ENCODE measurements at regions not wholly inside any gene's neighbourhood (a gene's known extent, or its start where the extent isn't known, plus 50 kb on each side); places are given as distances from the start of the nearest gene placed in this dataset.

GRCh38 chr9:27676827-27677226 lies 103.5 kb upstream of the C9orf72 start:
- no peak overlapping the region for H3K27ac ChIP-seq (ENCODE audit: low read depth, low read length)
- H2AFZ ChIP-seq (ENCODE audit: low read length), result no peak overlapping the region
- H3K79me2 ChIP-seq (ENCODE audit: control insufficient read depth in 1 of 2, insufficient read depth in 2 of 2, low read length in 2 of 2), result no peaks in the 10 kb centered on the region
- TF ChIP-seq FOSL1 (IDR thresholded peaks at IDR 0.05; ENCODE audit: insufficient read depth, low read depth, low read length), result no peak
- WGBS, 2 experiments (ENCODE audit: extremely low coverage in 1 of 2, insufficient coverage in 1 of 2, insufficient read length in 1 of 2, insufficient replicate concordance in 2 of 2, low coverage in 1 of 2, low lambda C conversion rate in 2 of 2, missing lambda C conversion rate in 1 of 2), result 90% methylated on average over 2 of the region's 2 CpGs; no CpG with 5 or more reads in 1 of the 2 experiments
- no peak for DNase-seq (ENCODE audit: low read depth in 1 of 2, low spot score in 2 of 2)
- H2BK120ac ChIP-seq (replicated peaks; ENCODE audit: low read depth, low read length), result no peak overlapping the region
- H4K8ac ChIP-seq (ENCODE audit: extremely low read depth, insufficient read depth, low read length), result no peak overlapping the region
- no peak overlapping the region for H2BK12ac ChIP-seq (ENCODE audit: low read depth, low read length)
- no peak overlapping the region for H2BK20ac ChIP-seq (ENCODE audit: low read length)
- H3K27me3 ChIP-seq (replicated peaks in 1 of 4; ENCODE audit: control insufficient read depth in 3 of 4, extremely low read depth in 1 of 4, insufficient read depth in 3 of 4, low read length in 3 of 4), result peaks cover 0 to 2% (median 0%) of the 10 kb centered on the region in 4 experiments; a peak in 2 of 7 replicates
- H3K56ac ChIP-seq (replicated peaks; ENCODE audit: insufficient read length, low read depth, low read length), result no peak overlapping the region
- H2AK5ac ChIP-seq (ENCODE audit: low read depth, low read length), result no peak overlapping the region
- H4K20me1 ChIP-seq (replicated peaks in 1 of 2; ENCODE audit: control insufficient read depth in 1 of 2, insufficient read depth in 2 of 2, low read length in 2 of 2), result no peaks in the 10 kb centered on the region
- H3K23ac ChIP-seq (ENCODE audit: insufficient read length), result no peak overlapping the region
- no peaks in the 10 kb centered on the region for H3K36me3 ChIP-seq (ENCODE audit: control insufficient read depth in 2 of 4, insufficient read depth in 4 of 4, low read length in 3 of 4)
- no peak overlapping the region for H3K18ac ChIP-seq (ENCODE audit: extremely low read depth, low read length)
- H3K9ac ChIP-seq (replicated peaks in 1 of 4; ENCODE audit: extremely low read depth in 1 of 4, low read depth in 3 of 4, low read length in 3 of 4), result no peak overlapping the region
- no peak overlapping the region for H3K4ac ChIP-seq (replicated peaks; ENCODE audit: insufficient read length, low read depth, low read length)
- POLR2A ChIA-PET (ENCODE audit: partially characterized antibody), result interaction anchor here (0.7 kb wide), 1 partner anchor 28 kb away, joined by 3 read pairs; no protein-coding TSS in a partner anchor
- H3K79me1 ChIP-seq (ENCODE audit: low read depth, low read length), result no peaks in the 10 kb centered on the region
- no peak overlapping the region for H3K4me3 ChIP-seq (ENCODE audit: extremely low read depth in 1 of 4, insufficient read depth in 2 of 4, low read depth in 3 of 4, low read length in 4 of 4)
- H3K4me2 ChIP-seq (ENCODE audit: insufficient read depth in 1 of 2, low read depth in 2 of 2, low read length in 2 of 2), result no peak overlapping the region
- FAIRE-seq, result no peak
- H2BK15ac ChIP-seq (ENCODE audit: low read length), result no peak overlapping the region
- H4K5ac ChIP-seq (ENCODE audit: insufficient read length, low read depth, low read length), result no peak overlapping the region
- no peaks in the 10 kb centered on the region for H3K23me2 ChIP-seq (ENCODE audit: low read depth, low read length)
- H3K14ac ChIP-seq (ENCODE audit: insufficient read length), result no peak overlapping the region
- H3K4me1 ChIP-seq (replicated peaks in 1 of 4; ENCODE audit: control insufficient read depth in 3 of 4, insufficient read depth in 4 of 4, low read length in 3 of 4), result peaks cover 0 to 6% (median 0%) of the 10 kb centered on the region in 4 experiments; a peak in 3 of 7 replicates
- no peaks in the 10 kb centered on the region for H3K9me3 ChIP-seq (ENCODE audit: insufficient read depth in 2 of 2, low read depth in 1 of 2, low read length in 1 of 2)
- no peak overlapping the region for H2BK5ac ChIP-seq (ENCODE audit: low read depth, low read length)
- CTCF ChIA-PET (ENCODE audit: partially characterized antibody), result no interaction called here
- no peak overlapping the region for H4K91ac ChIP-seq (replicated peaks; ENCODE audit: insufficient read length, low read length)
